Stimulated activated CD8-positive, alpha-beta memory T cell treated with anti-CD3 and anti-CD28 coated beads, Interleukin-12 subunit alpha, Interleukin-12 subunit beta, amount 100 ng/mL, for 24 hours (primary cell): ENCODE measurements at regions not wholly inside any gene's neighbourhood (a gene's known extent, or its start where the extent isn't known, plus 50 kb on each side); places are given as distances from the start of the nearest gene placed in this dataset.
"Not testable (repeated sequence)": the region's sequence is repeated elsewhere in the genome, so short reads cannot be mapped to it uniquely, and the experiment has no call there.

Experiments
- DNase-seq: peaks from one replicate; pipeline ENCODE4 v3.0.0-alpha.2; 2020; ENCODE audit errors: extremely low read depth

GRCh38 chr10:90269699-90270098 is 568.3 kb downstream of the KIF20B start:
- no peak for DNase-seq

GRCh38 chr10:90274721-90275468 is 573.5 kb downstream of the KIF20B start:
- DNase-seq, result no peak

- no peak for DNase-seq
Observed at GRCh38 chr10:90276894-90277475, 575.6 kb downstream of the KIF20B start.

GRCh38 chr10:90286406-90286805 is 571.4 kb downstream of the HTR7 start:
- DNase-seq, result no peak

- no peak for DNase-seq
Observed at GRCh38 chr10:90286941-90287340, 570.9 kb downstream of the HTR7 start.

- no peak for DNase-seq
Observed at GRCh38 chr10:90288391-90288933, 569.4 kb downstream of the HTR7 start.

- DNase-seq, result no peak
Observed at GRCh38 chr10:90289037-90289436, 568.8 kb downstream of the HTR7 start.

GRCh38 chr10:90293616-90294015 is 564.2 kb downstream of the HTR7 start:
- DNase-seq, result no peak

GRCh38 chr10:90294821-90295540 is 562.9 kb downstream of the HTR7 start:
- DNase-seq, result not testable (repeated sequence)

GRCh38 chr10:90302031-90302430 is 555.8 kb downstream of the HTR7 start:
- not testable (repeated sequence) for DNase-seq

GRCh38 chr10:90302758-90303481 is 554.9 kb downstream of the HTR7 start:
- no peak for DNase-seq

- DNase-seq, result no peak
Observed at GRCh38 chr10:90304533-90304932, 553.3 kb downstream of the HTR7 start.

GRCh38 chr10:90306187-90306586 is 551.7 kb downstream of the HTR7 start:
- no peak for DNase-seq

GRCh38 chr10:90308223-90308622 is 549.6 kb downstream of the HTR7 start:
- DNase-seq, result no peak

- DNase-seq, result no peak
Observed at GRCh38 chr10:90313576-90314325, 544.1 kb downstream of the HTR7 start.

GRCh38 chr10:90314718-90315117 is 543.1 kb downstream of the HTR7 start:
- no peak for DNase-seq

GRCh38 chr10:90317172-90317571 is 540.7 kb downstream of the HTR7 start:
- DNase-seq, result no peak

GRCh38 chr10:90318659-90319058 is 539.2 kb downstream of the HTR7 start:
- no peak for DNase-seq

- DNase-seq, result no peak
Observed at GRCh38 chr10:90319188-90319914, 538.5 kb downstream of the HTR7 start.

GRCh38 chr10:90321132-90321816 is 536.6 kb downstream of the HTR7 start:
- DNase-seq, result no peak
